H1 (cell line): ENCODE measurements at regions not wholly inside any gene's neighbourhood (a gene's known extent, or its start where the extent isn't known, plus 50 kb on each side); places are given as distances from the start of the nearest gene placed in this dataset.

Experiments
- ATF3 ChIP-seq: IDR thresholded peaks from 2 replicates; pipeline ENCODE4 v1.6.1; 2011; ENCODE audit warnings: low read depth, mild to moderate bottlenecking, low read length; ENCODE audit not compliant: insufficient read depth
- CTCF ChIP-seq, 3 experiments: IDR thresholded peaks; 1 replicate in 2 of 3; 2 replicates in 1 of 3; pipeline versions ENCODE4 v1.5.1 to v1.6.1; 2011; ENCODE audit warnings: low read length in 3 of 3, mild to moderate bottlenecking in 3 of 3, inconsistent platforms in 2 of 3, low read depth in 1 of 3, moderate library complexity in 1 of 3; ENCODE audit not compliant: insufficient read depth in 1 of 3; ENCODE audit errors: control extremely low read depth in 1 of 3

GRCh38 chrX:39733745-39734144, 364.0 kb downstream of the BCOR start (continued):
- TF ChIP-seq ATF3, result no peak
- TF ChIP-seq CTCF (IDR thresholded peaks at IDR 0.05; ENCODE audit: control extremely low read depth in 1 of 3, insufficient read depth in 1 of 3, low read depth in 1 of 3, low read length in 3 of 3), result no peak
